Kidney (tissue), 10 donors: ENCODE measurements at regions not wholly inside any gene's neighbourhood (a gene's known extent, or its start where the extent isn't known, plus 50 kb on each side); places are given as distances from the start of the nearest gene placed in this dataset.
"Not testable (repeated sequence)": the region's sequence is repeated elsewhere in the genome, so short reads cannot be mapped to it uniquely, and the experiment has no call there.

Source experiments
- DNase-seq, 5 donors: peaks; one replicate each; pipeline ENCODE4 v3.0.0-alpha.2; 2013 to 2020
- FAIRE-seq: peaks from 2 replicates; lab custom pipeline; 2012; peaks lifted over from hg19 to GRCh38; lab: Jason Lieb, UNC
- H3K27ac ChIP-seq, 2 donors: one replicate each; pipeline ENCODE4 v1.7.0; 2013; ENCODE audit warnings: low read depth in 2 of 2, low read length in 2 of 2, inconsistent platforms in 1 of 2
- H3K27me3 ChIP-seq: one replicate; pipeline ENCODE4 v1.7.1; 2013; ENCODE audit warnings: low read length, inconsistent platforms; ENCODE audit not compliant: control insufficient read depth, insufficient read depth
- H3K36me3 ChIP-seq, 3 donors: one replicate each; pipeline versions ENCODE4 v1.7.0 to v1.7.1; 2013; ENCODE audit warnings: low read length in 3 of 3, control low read depth in 1 of 3, inconsistent platforms in 1 of 3; ENCODE audit not compliant: insufficient read depth in 3 of 3, control insufficient read depth in 2 of 3
- H3K4me1 ChIP-seq, 3 donors: one replicate each; pipeline versions ENCODE4 v1.7.0 to v1.7.1; 2013; ENCODE audit warnings: low read length in 3 of 3, inconsistent platforms in 1 of 3, low read depth in 1 of 3; ENCODE audit not compliant: control insufficient read depth in 2 of 3, insufficient read depth in 2 of 3
- H3K4me3 ChIP-seq, 3 donors: one replicate each; pipeline versions ENCODE4 v1.7.0 to v1.8.1; 2013; ENCODE audit warnings: low read length in 3 of 3, control low read depth in 1 of 3, inconsistent platforms in 1 of 3
- H3K9ac ChIP-seq, 3 donors: one replicate each; pipeline versions ENCODE4 v1.7.0 to v1.7.1; 2013; ENCODE audit warnings: low read length in 3 of 3, control low read depth in 1 of 3, inconsistent platforms in 1 of 3
- H3K9me3 ChIP-seq, 3 donors: one replicate each; pipeline versions ENCODE4 v1.7.0 to v1.7.1; 2013; ENCODE audit warnings: low read length in 3 of 3, control low read depth in 1 of 3, inconsistent platforms in 1 of 3; ENCODE audit not compliant: control insufficient read depth in 2 of 3, insufficient read depth in 1 of 3
- intact Hi-C: fragments of 100-400 bp; cut with DNase I; formaldehyde crosslinking; loops from one replicate; pipeline ENCODE4 v1.11.1; 2022
- donor health status: control.
- donor health status: control.
- donor health status: DM: yes; HTN: yes; CAD: no.
- donor health status: Normal renal cell carcinoma (clear cell type).

GRCh38 chr7:150084724-150085123 lies 211.0 kb downstream of the ATP6V0E2 start:
- FAIRE-seq, H3K27me3 ChIP-seq, DNase-seq, H3K4me3 ChIP-seq, H3K36me3 ChIP-seq, H3K27ac ChIP-seq, H3K9ac ChIP-seq, H3K9me3 ChIP-seq, H3K4me1 ChIP-seq, intact Hi-C loops: not testable (repeated sequence)

- FAIRE-seq, H3K36me3 ChIP-seq, DNase-seq: not testable (repeated sequence)
Observed at GRCh38 chr7:150087478-150087877, 213.7 kb downstream of the ATP6V0E2 start.

GRCh38 chr7:150089139-150089538 lies 215.4 kb downstream of the ATP6V0E2 start:
- intact Hi-C loops, DNase-seq, H3K27me3 ChIP-seq, H3K9ac ChIP-seq, H3K9me3 ChIP-seq, H3K4me3 ChIP-seq, H3K4me1 ChIP-seq, H3K27ac ChIP-seq, H3K36me3 ChIP-seq, FAIRE-seq: not testable (repeated sequence)

More at GRCh38 chr7:150087478-150087877, 213.7 kb downstream of the ATP6V0E2 start:
- H3K27ac ChIP-seq, H3K27me3 ChIP-seq, H3K4me1 ChIP-seq, intact Hi-C loops, H3K9ac ChIP-seq, H3K4me3 ChIP-seq, H3K9me3 ChIP-seq: not testable (repeated sequence)

GRCh38 chr7:150090776-150091175 lies 217.0 kb downstream of the ATP6V0E2 start:
- H3K4me1 ChIP-seq, H3K36me3 ChIP-seq, FAIRE-seq, H3K9ac ChIP-seq, H3K4me3 ChIP-seq, H3K9me3 ChIP-seq, H3K27ac ChIP-seq, intact Hi-C loops, H3K27me3 ChIP-seq: not testable (repeated sequence)
- peak in 1 of 5 donors; percentile 15 for DNase-seq

DNA sequence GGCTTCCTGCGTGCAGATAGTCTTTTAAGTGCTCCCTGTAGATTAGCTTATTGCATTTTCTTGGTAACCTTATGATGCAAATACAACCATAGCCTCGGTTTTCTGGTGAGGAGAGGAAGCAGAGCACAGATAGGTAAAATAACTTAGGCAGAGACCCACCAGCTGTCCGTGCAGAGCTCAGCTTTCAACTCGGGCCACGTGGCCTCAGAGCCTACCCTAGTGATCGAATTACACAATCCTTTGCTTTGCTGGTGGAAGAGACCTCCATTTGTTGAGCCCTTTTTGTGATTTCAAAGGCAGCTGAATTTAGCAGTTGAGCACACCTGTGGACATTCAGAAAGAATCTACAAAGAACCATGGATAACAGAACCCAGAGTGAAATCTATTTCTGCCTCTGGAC lies 220.1 kb downstream of the ATP6V0E2 start:
- H3K9ac ChIP-seq, H3K36me3 ChIP-seq, H3K27me3 ChIP-seq, H3K4me1 ChIP-seq, H3K27ac ChIP-seq, intact Hi-C loops, H3K9me3 ChIP-seq, H3K4me3 ChIP-seq, FAIRE-seq: not testable (repeated sequence)
- DNase-seq, result peak in 2 of 5 donors; percentile 22 to 38

- H3K27ac ChIP-seq, H3K27me3 ChIP-seq, DNase-seq, H3K4me3 ChIP-seq, H3K4me1 ChIP-seq, H3K36me3 ChIP-seq, FAIRE-seq, H3K9me3 ChIP-seq, H3K9ac ChIP-seq, intact Hi-C loops: not testable (repeated sequence)
Observed at GRCh38 chr7:150096213-150096994, 222.6 kb downstream of the ATP6V0E2 start.

GRCh38 chr7:150098592-150098991 lies 224.6 kb upstream of the LRRC61 start:
- intact Hi-C loops, H3K4me3 ChIP-seq, DNase-seq, H3K27ac ChIP-seq, H3K36me3 ChIP-seq, H3K9me3 ChIP-seq, FAIRE-seq, H3K9ac ChIP-seq, H3K4me1 ChIP-seq, H3K27me3 ChIP-seq: not testable (repeated sequence)

GRCh38 chr7:150101282-150101681 lies 221.9 kb upstream of the LRRC61 start:
- intact Hi-C loops, H3K27me3 ChIP-seq, FAIRE-seq, H3K4me3 ChIP-seq, H3K9me3 ChIP-seq, H3K4me1 ChIP-seq, H3K9ac ChIP-seq, H3K36me3 ChIP-seq, H3K27ac ChIP-seq: not testable (repeated sequence)
- DNase-seq, result peak in 1 of 5 donors; percentile 19
